Activated B cell treated with CpG ODN at 0.5 μM for 24 hours (primary cell): ENCODE measurements at regions not wholly inside any gene's neighbourhood (a gene's known extent, or its start where the extent isn't known, plus 50 kb on each side); places are given as distances from the start of the nearest gene placed in this dataset.

Source experiments
- ATAC-seq: fragments of 200-7000 bp; cut with Tn5 transposase; one replicate; pipeline ENCODE4 v1.10.0; 2021; ENCODE audit warnings: low read depth, mild to moderate bottlenecking, moderate library complexity
- CTCF ChIA-PET: fragments of 350-600 bp; sonication (Branson Sonifier 250); formaldehyde crosslinking; loops from one replicate; lab custom pipeline; 2021; ENCODE audit warnings: antibody characterized with exemption; lab: Charles Lee
- POLR2A ChIA-PET: fragments of 350-600 bp; sonication (Branson Sonifier 250); formaldehyde crosslinking; loops from one replicate; lab custom pipeline; 2021; ENCODE audit warnings: antibody characterized with exemption; lab: Charles Lee
- DNase-seq: peaks from one replicate; pipeline ENCODE4 v3.0.0; 2022
- H3K27ac Mint-ChIP-seq: one replicate; pipeline ENCODE4 v1.8.0; 2020; ENCODE audit warnings: mixed read lengths
- H3K27me3 Mint-ChIP-seq: one replicate; pipeline ENCODE4 v1.8.0; 2021; ENCODE audit warnings: mixed read lengths
- H3K36me3 Mint-ChIP-seq: one replicate; pipeline ENCODE4 v1.8.0; 2021; ENCODE audit warnings: low read depth, mixed read lengths
- H3K4me1 Mint-ChIP-seq: one replicate; pipeline ENCODE4 v1.8.0; 2021; ENCODE audit warnings: mixed read lengths
- H3K4me3 Mint-ChIP-seq: one replicate; pipeline ENCODE4 v1.8.0; 2020; ENCODE audit warnings: mild to moderate bottlenecking, mixed read lengths
- H3K9me3 Mint-ChIP-seq: one replicate; pipeline ENCODE4 v1.8.0; 2020; ENCODE audit warnings: mixed read lengths
- CTCF ChIP-seq: fragments of 200-600 bp; IDR thresholded peaks from one replicate; pipeline ENCODE4 v1.8.0; 2022; ENCODE audit warnings: antibody characterized with exemption, mild to moderate bottlenecking
- intact Hi-C: fragments of 100-400 bp; cut with micrococcal nuclease; formaldehyde crosslinking; loops from one replicate; pipeline ENCODE4 v1.15.1; 2024

- ATAC-seq, result no peak
- no peak overlapping the region for H3K27ac Mint-ChIP-seq
- CTCF ChIA-PET, result no interaction called here
- H3K36me3 Mint-ChIP-seq, result no peaks in the 10 kb centered on the region
- H3K9me3 Mint-ChIP-seq, result peaks cover 3% of the 10 kb centered on the region
- H3K4me3 Mint-ChIP-seq, result no peak overlapping the region
- DNase-seq, result no peak
- TF ChIP-seq CTCF, result no peak
- intact Hi-C loops, result no loop called here
- POLR2A ChIA-PET, result no interaction called here
- peaks cover 8% of the 10 kb centered on the region for H3K27me3 Mint-ChIP-seq
- no peaks in the 10 kb centered on the region for H3K4me1 Mint-ChIP-seq
Observed at GRCh38 chr2:67802824-67803223, 260.0 kb downstream of the C1D start.

- ChIA-PET CTCF (no interaction called here), POLR2A (no interaction called here)
- TF ChIP-seq CTCF, result no peak
- Mint-ChIP-seq H3K36me3 (no peaks in the 10 kb centered on the region), H3K4me3 (no peak overlapping the region), H3K4me1 (no peaks in the 10 kb centered on the region), H3K27me3 (peaks cover 4% of the 10 kb centered on the region), H3K27ac (no peak overlapping the region), H3K9me3 (peaks cover 11% of the 10 kb centered on the region)
- no peak for ATAC-seq
- intact Hi-C loops, result no loop called here
- DNase-seq, result no peak
Observed at GRCh38 chr2:67806816-67807215, 256.0 kb downstream of the C1D start.

GRCh38 chr2:67808112-67808511 lies 254.7 kb downstream of the C1D start:
- Mint-ChIP-seq H3K27ac (no peak overlapping the region), H3K4me1 (no peaks in the 10 kb centered on the region), H3K4me3 (no peak overlapping the region), H3K9me3 (peaks cover 14% of the 10 kb centered on the region), H3K36me3 (no peaks in the 10 kb centered on the region), H3K27me3 (peaks cover 6% of the 10 kb centered on the region)
- ATAC-seq, result no peak
- no peak for TF ChIP-seq CTCF
- CTCF ChIA-PET, result no interaction called here
- DNase-seq, result no peak
- intact Hi-C loops, result no loop called here
- POLR2A ChIA-PET, result no interaction called here

- ChIA-PET POLR2A (no interaction called here), CTCF (no interaction called here)
- H3K27me3 Mint-ChIP-seq, result peaks cover 6% of the 10 kb centered on the region
- H3K9me3 Mint-ChIP-seq, result peaks cover 12% of the 10 kb centered on the region
- intact Hi-C loops, result no loop called here
- H3K36me3 Mint-ChIP-seq, result no peaks in the 10 kb centered on the region
- no peak overlapping the region for H3K4me3 Mint-ChIP-seq
- no peak for DNase-seq
- no peaks in the 10 kb centered on the region for H3K4me1 Mint-ChIP-seq
- H3K27ac Mint-ChIP-seq, result no peak overlapping the region
- no peak for TF ChIP-seq CTCF
- ATAC-seq, result no peak
Observed at GRCh38 chr2:67812682-67813081, 250.1 kb downstream of the C1D start.

GRCh38 chr2:67823726-67824125 lies 239.1 kb downstream of the C1D start:
- POLR2A ChIA-PET, result no interaction called here
- H3K36me3 Mint-ChIP-seq, result no peaks in the 10 kb centered on the region
- intact Hi-C loops, result loop anchor here (10.0 kb wide), 1 partner anchor 429 kb away; the partner anchor contains the start of gene ETAA1
- no peak overlapping the region for H3K4me3 Mint-ChIP-seq
- H3K27me3 Mint-ChIP-seq, result no peaks in the 10 kb centered on the region
- no peaks in the 10 kb centered on the region for H3K9me3 Mint-ChIP-seq
- CTCF ChIA-PET, result no interaction called here
- no peak for DNase-seq
- ATAC-seq, result no peak
- H3K4me1 Mint-ChIP-seq, result peaks cover 23% of the 10 kb centered on the region
- no peak for TF ChIP-seq CTCF
- H3K27ac Mint-ChIP-seq, result no peak overlapping the region
